ENCODE measurements at regions not wholly inside any gene's neighbourhood (a gene's known extent, or its start where the extent isn't known, plus 50 kb on each side); places are given as distances from the start of the nearest gene placed in this dataset.

GRCh38 chr11:70915158-70915985 is 337.0 kb downstream of the SHANK2 start:
- peak overlapping the region; percentile 52 for H3K27ac ChIP-seq (ENCODE audit: low read depth, low read length)
- H3K4me1 ChIP-seq (ENCODE audit: control insufficient read depth, insufficient read depth, low read length), result peaks cover 13% of the 10 kb centered on the region
- no peaks in the 10 kb centered on the region for H3K36me3 ChIP-seq (ENCODE audit: control insufficient read depth, insufficient read depth, low read length)
- no peaks in the 10 kb centered on the region for H3K27me3 ChIP-seq (ENCODE audit: control insufficient read depth, insufficient read depth, low read length)
- H3K9ac ChIP-seq (ENCODE audit: low read length), result no peak overlapping the region
- H3K4me3 ChIP-seq (ENCODE audit: low read length), result no peak overlapping the region

GRCh38 chr11:70916351-70916750 is 336.0 kb downstream of the SHANK2 start:
- no peak overlapping the region for H3K27ac ChIP-seq (ENCODE audit: low read depth, low read length)
- no peaks in the 10 kb centered on the region for H3K36me3 ChIP-seq (ENCODE audit: control insufficient read depth, insufficient read depth, low read length)
- H3K4me3 ChIP-seq (ENCODE audit: low read length), result no peak overlapping the region
- peaks cover 13% of the 10 kb centered on the region for H3K4me1 ChIP-seq (ENCODE audit: control insufficient read depth, insufficient read depth, low read length)
- no peak overlapping the region for H3K9ac ChIP-seq (ENCODE audit: low read length)
- no peaks in the 10 kb centered on the region for H3K27me3 ChIP-seq (ENCODE audit: control insufficient read depth, insufficient read depth, low read length)

- no peaks in the 10 kb centered on the region for H3K36me3 ChIP-seq (ENCODE audit: control insufficient read depth, insufficient read depth, low read length)
- H3K4me1 ChIP-seq (ENCODE audit: control insufficient read depth, insufficient read depth, low read length), result peaks cover 10% of the 10 kb centered on the region
- no peaks in the 10 kb centered on the region for H3K27me3 ChIP-seq (ENCODE audit: control insufficient read depth, insufficient read depth, low read length)
- H3K27ac ChIP-seq (ENCODE audit: low read depth, low read length), result no peak overlapping the region
- H3K9ac ChIP-seq (ENCODE audit: low read length), result no peak overlapping the region
- H3K4me3 ChIP-seq (ENCODE audit: low read length), result no peak overlapping the region
These were observed 334.1 kb downstream of the SHANK2 start for GRCh38 chr11:70918242-70918641.

GRCh38 chr11:70921804-70922203 is 330.6 kb downstream of the SHANK2 start:
- no peaks in the 10 kb centered on the region for H3K36me3 ChIP-seq (ENCODE audit: control insufficient read depth, insufficient read depth, low read length)
- H3K27ac ChIP-seq (ENCODE audit: low read depth, low read length), result no peak overlapping the region
- H3K4me1 ChIP-seq (ENCODE audit: control insufficient read depth, insufficient read depth, low read length), result no peaks in the 10 kb centered on the region
- H3K4me3 ChIP-seq (ENCODE audit: low read length), result no peak overlapping the region
- H3K9ac ChIP-seq (ENCODE audit: low read length), result no peak overlapping the region
- no peaks in the 10 kb centered on the region for H3K27me3 ChIP-seq (ENCODE audit: control insufficient read depth, insufficient read depth, low read length)

- Histone ChIP-seq H3K4me3 (ENCODE audit: low read length) (no peak overlapping the region), H3K4me1 (ENCODE audit: control insufficient read depth, insufficient read depth, low read length) (no peaks in the 10 kb centered on the region), H3K9ac (ENCODE audit: low read length) (no peak overlapping the region), H3K27me3 (ENCODE audit: control insufficient read depth, insufficient read depth, low read length) (no peaks in the 10 kb centered on the region), H3K27ac (ENCODE audit: low read depth, low read length) (no peak overlapping the region), H3K36me3 (ENCODE audit: control insufficient read depth, insufficient read depth, low read length) (no peaks in the 10 kb centered on the region)
These were observed 328.3 kb downstream of the SHANK2 start for GRCh38 chr11:70924108-70924507.

GRCh38 chr11:70925238-70925637 is 327.1 kb downstream of the SHANK2 start:
- Histone ChIP-seq H3K27ac (ENCODE audit: low read depth, low read length) (no peak overlapping the region), H3K27me3 (ENCODE audit: control insufficient read depth, insufficient read depth, low read length) (no peaks in the 10 kb centered on the region), H3K9ac (ENCODE audit: low read length) (no peak overlapping the region), H3K36me3 (ENCODE audit: control insufficient read depth, insufficient read depth, low read length) (no peaks in the 10 kb centered on the region), H3K4me1 (ENCODE audit: control insufficient read depth, insufficient read depth, low read length) (no peaks in the 10 kb centered on the region), H3K4me3 (ENCODE audit: low read length) (no peak overlapping the region)

- H3K36me3 ChIP-seq (ENCODE audit: control insufficient read depth, insufficient read depth, low read length), result no peaks in the 10 kb centered on the region
- no peak overlapping the region for H3K9ac ChIP-seq (ENCODE audit: low read length)
- H3K4me3 ChIP-seq (ENCODE audit: low read length), result no peak overlapping the region
- no peaks in the 10 kb centered on the region for H3K4me1 ChIP-seq (ENCODE audit: control insufficient read depth, insufficient read depth, low read length)
- H3K27me3 ChIP-seq (ENCODE audit: control insufficient read depth, insufficient read depth, low read length), result no peaks in the 10 kb centered on the region
- no peak overlapping the region for H3K27ac ChIP-seq (ENCODE audit: low read depth, low read length)
These were observed 325.7 kb downstream of the SHANK2 start for GRCh38 chr11:70926543-70927201.

- Histone ChIP-seq H3K27ac (ENCODE audit: low read depth, low read length) (no peak overlapping the region), H3K9ac (ENCODE audit: low read length) (no peak overlapping the region), H3K4me1 (ENCODE audit: control insufficient read depth, insufficient read depth, low read length) (no peaks in the 10 kb centered on the region), H3K4me3 (ENCODE audit: low read length) (no peak overlapping the region), H3K27me3 (ENCODE audit: control insufficient read depth, insufficient read depth, low read length) (no peaks in the 10 kb centered on the region), H3K36me3 (ENCODE audit: control insufficient read depth, insufficient read depth, low read length) (no peaks in the 10 kb centered on the region)
These were observed 323.4 kb downstream of the SHANK2 start for GRCh38 chr11:70928854-70929598.

GRCh38 chr11:70930215-70930614 is 322.2 kb downstream of the SHANK2 start:
- Histone ChIP-seq H3K27ac (ENCODE audit: low read depth, low read length) (no peak overlapping the region), H3K4me3 (ENCODE audit: low read length) (no peak overlapping the region), H3K9ac (ENCODE audit: low read length) (no peak overlapping the region), H3K36me3 (ENCODE audit: control insufficient read depth, insufficient read depth, low read length) (no peaks in the 10 kb centered on the region), H3K4me1 (ENCODE audit: control insufficient read depth, insufficient read depth, low read length) (no peaks in the 10 kb centered on the region), H3K27me3 (ENCODE audit: control insufficient read depth, insufficient read depth, low read length) (no peaks in the 10 kb centered on the region)

GRCh38 chr11:70931430-70931829 is 320.9 kb downstream of the SHANK2 start:
- Histone ChIP-seq H3K27ac (ENCODE audit: low read depth, low read length) (no peak overlapping the region), H3K27me3 (ENCODE audit: control insufficient read depth, insufficient read depth, low read length) (no peaks in the 10 kb centered on the region), H3K36me3 (ENCODE audit: control insufficient read depth, insufficient read depth, low read length) (no peaks in the 10 kb centered on the region), H3K9ac (ENCODE audit: low read length) (no peak overlapping the region), H3K4me1 (ENCODE audit: control insufficient read depth, insufficient read depth, low read length) (no peaks in the 10 kb centered on the region), H3K4me3 (ENCODE audit: low read length) (no peak overlapping the region)

- Histone ChIP-seq H3K27ac (ENCODE audit: low read depth, low read length) (no peak overlapping the region), H3K27me3 (ENCODE audit: control insufficient read depth, insufficient read depth, low read length) (no peaks in the 10 kb centered on the region), H3K4me1 (ENCODE audit: control insufficient read depth, insufficient read depth, low read length) (no peaks in the 10 kb centered on the region), H3K4me3 (ENCODE audit: low read length) (no peak overlapping the region), H3K36me3 (ENCODE audit: control insufficient read depth, insufficient read depth, low read length) (no peaks in the 10 kb centered on the region), H3K9ac (ENCODE audit: low read length) (no peak overlapping the region)
These were observed 318.3 kb downstream of the SHANK2 start for GRCh38 chr11:70933981-70934583.

Data from rectal smooth muscle tissue (tissue), 1 donor.